ENCODE measurements at regions not wholly inside any gene's neighbourhood (a gene's known extent, or its start where the extent isn't known, plus 50 kb on each side); places are given as distances from the start of the nearest gene placed in this dataset.

- TF ChIP-seq, protein P1, sequence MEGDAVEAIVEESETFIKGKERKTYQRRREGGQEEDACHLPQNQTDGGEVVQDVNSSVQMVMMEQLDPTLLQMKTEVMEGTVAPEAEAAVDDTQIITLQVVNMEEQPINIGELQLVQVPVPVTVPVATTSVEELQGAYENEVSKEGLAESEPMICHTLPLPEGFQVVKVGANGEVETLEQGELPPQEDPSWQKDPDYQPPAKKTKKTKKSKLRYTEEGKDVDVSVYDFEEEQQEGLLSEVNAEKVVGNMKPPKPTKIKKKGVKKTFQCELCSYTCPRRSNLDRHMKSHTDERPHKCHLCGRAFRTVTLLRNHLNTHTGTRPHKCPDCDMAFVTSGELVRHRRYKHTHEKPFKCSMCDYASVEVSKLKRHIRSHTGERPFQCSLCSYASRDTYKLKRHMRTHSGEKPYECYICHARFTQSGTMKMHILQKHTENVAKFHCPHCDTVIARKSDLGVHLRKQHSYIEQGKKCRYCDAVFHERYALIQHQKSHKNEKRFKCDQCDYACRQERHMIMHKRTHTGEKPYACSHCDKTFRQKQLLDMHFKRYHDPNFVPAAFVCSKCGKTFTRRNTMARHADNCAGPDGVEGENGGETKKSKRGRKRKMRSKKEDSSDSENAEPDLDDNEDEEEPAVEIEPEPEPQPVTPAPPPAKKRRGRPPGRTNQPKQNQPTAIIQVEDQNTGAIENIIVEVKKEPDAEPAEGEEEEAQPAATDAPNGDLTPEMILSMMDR (conservative IDR thresholded peaks at IDR 0.05 in 1 of 2, IDR thresholded peaks at IDR 0.05 in 1 of 2; ENCODE audit: extremely low read depth in 1 of 2, insufficient read depth in 1 of 2, low read depth in 1 of 2, low read length in 2 of 2), result no peak
- no peak for TF ChIP-seq EZH2 (IDR thresholded peaks at IDR 0.05; ENCODE audit: borderline replicate concordance, low read length)
Observed at GRCh38 chr13:59301174-59301567, 862.6 kb downstream of the DIAPH3 start.

Measured in mammary epithelial cell (primary cell).